ENCODE measurements at regions not wholly inside any gene's neighbourhood (a gene's known extent, or its start where the extent isn't known, plus 50 kb on each side); places are given as distances from the start of the nearest gene placed in this dataset.

GRCh38 chr6:22697306-22697705, 127.9 kb downstream of the HDGFL1 start:
- no peak for TF ChIP-seq CTCF (IDR thresholded peaks at IDR 0.05; ENCODE audit: low read depth, low read length)
- TF ChIP-seq EZH2phosphoT487 (IDR thresholded peaks at IDR 0.05; ENCODE audit: low read depth), result no peak

Measured in OCI-LY3 (cell line).